MM.1S (cell line): ENCODE measurements at regions not wholly inside any gene's neighbourhood (a gene's known extent, or its start where the extent isn't known, plus 50 kb on each side); places are given as distances from the start of the nearest gene placed in this dataset.

Source experiments
- CTCF ChIP-seq: fragments of 300-600 bp; sonication (generic); IDR thresholded peaks from 2 replicates; pipeline ENCODE4 v1.5.1; 2016; ENCODE audit warnings: antibody characterized with exemption, low read length, mixed read lengths
- EZH2 ChIP-seq: fragments of 300-600 bp; sonication (generic); optimal IDR thresholded peaks from 2 replicates; pipeline ENCODE3; 2017; ENCODE audit warnings: low read depth, mild to moderate bottlenecking, antibody characterized with exemption, low read length, mixed read lengths
- EZH2phosphoT487 ChIP-seq: fragments of 300-600 bp; sonication (generic); IDR thresholded peaks from 2 replicates; pipeline ENCODE4 v1.6.1; 2018; ENCODE audit warnings: antibody characterized with exemption, low read length

- TF ChIP-seq EZH2phosphoT487 (no peak), EZH2 (no peak), CTCF (no peak)
These were observed 270.5 kb downstream of the C12orf75 start for GRCh38 chr12:105600911-105601545.
